Esophagus muscularis mucosa (tissue), 4 donors: ENCODE measurements at regions not wholly inside any gene's neighbourhood (a gene's known extent, or its start where the extent isn't known, plus 50 kb on each side); places are given as distances from the start of the nearest gene placed in this dataset.

Source experiments
- EP300 ChIP-seq: sonication (generic); formaldehyde crosslinking; IDR thresholded peaks from one replicate; pipeline ENCODE4 v1.6.1; 2017; ENCODE audit warnings: antibody characterized with exemption
- POLR2A ChIP-seq: fragments of 450-650 bp; IDR thresholded peaks from one replicate; pipeline ENCODE4 v1.6.1; 2017; ENCODE audit warnings: antibody characterized with exemption, moderate library complexity, mild to moderate bottlenecking, low read depth
- TF ChIP-seq, protein P1 (sequence below), 3 experiments: fragments of 200-600 bp in 2 of 3; fragments of 450-650 bp in 1 of 3; sonication (generic) in 2 of 3; IDR thresholded peaks; one replicate each; pipeline ENCODE4 v1.5.1; 2017 to 2019; ENCODE audit warnings: antibody characterized with exemption in 3 of 3, mild to moderate bottlenecking in 2 of 3, moderate library complexity in 1 of 3

DNA sequence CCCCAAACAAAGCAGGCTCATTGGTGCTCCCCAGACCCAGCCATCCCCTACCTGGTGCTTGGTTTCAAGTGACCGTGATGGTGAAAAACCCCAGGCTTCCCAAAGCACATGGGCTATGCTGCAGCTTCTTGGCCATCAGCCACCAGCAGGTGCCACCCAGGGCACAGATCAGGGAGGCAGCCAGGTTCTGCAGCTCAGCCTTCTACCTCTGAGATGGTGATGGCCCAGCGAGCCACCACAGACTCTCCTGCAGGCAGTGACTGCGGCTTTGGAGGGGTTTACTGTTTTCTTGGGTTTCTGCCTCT lies 70.0 kb upstream of the ALX4 start:
- TF ChIP-seq POLR2A (no peak), EP300 (no peak)
- TF ChIP-seq, protein P1, sequence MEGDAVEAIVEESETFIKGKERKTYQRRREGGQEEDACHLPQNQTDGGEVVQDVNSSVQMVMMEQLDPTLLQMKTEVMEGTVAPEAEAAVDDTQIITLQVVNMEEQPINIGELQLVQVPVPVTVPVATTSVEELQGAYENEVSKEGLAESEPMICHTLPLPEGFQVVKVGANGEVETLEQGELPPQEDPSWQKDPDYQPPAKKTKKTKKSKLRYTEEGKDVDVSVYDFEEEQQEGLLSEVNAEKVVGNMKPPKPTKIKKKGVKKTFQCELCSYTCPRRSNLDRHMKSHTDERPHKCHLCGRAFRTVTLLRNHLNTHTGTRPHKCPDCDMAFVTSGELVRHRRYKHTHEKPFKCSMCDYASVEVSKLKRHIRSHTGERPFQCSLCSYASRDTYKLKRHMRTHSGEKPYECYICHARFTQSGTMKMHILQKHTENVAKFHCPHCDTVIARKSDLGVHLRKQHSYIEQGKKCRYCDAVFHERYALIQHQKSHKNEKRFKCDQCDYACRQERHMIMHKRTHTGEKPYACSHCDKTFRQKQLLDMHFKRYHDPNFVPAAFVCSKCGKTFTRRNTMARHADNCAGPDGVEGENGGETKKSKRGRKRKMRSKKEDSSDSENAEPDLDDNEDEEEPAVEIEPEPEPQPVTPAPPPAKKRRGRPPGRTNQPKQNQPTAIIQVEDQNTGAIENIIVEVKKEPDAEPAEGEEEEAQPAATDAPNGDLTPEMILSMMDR (IDR thresholded peaks at IDR 0.05), result no peak
